ENCODE measurements at regions not wholly inside any gene's neighbourhood (a gene's known extent, or its start where the extent isn't known, plus 50 kb on each side); places are given as distances from the start of the nearest gene placed in this dataset.

DNA sequence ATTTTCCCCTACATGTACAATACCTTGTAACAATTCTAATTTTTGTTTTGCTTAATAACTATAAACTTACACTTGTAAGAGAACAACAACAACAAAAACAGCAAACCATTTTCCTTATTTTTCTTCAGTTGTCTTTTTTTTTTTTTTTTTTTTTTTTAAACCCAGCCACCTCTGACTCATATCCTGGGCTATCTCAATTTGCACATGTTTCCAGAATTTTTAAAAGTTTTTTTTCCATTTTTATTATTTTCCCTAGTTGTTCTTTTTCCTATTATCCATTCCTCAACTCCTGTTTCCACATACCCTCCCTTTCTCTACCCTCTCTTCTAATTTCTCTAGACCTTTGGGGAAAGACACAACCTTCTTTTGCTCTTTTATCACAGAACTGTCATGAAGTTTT, 112.5 kb downstream of the EFEMP1 start:
- H3K9me3 Mint-ChIP-seq (ENCODE audit: low read depth, unreplicated experiment) = peaks cover 5% of the 10 kb centered on the region
- DNase-seq = no peak
- CTCF ChIA-PET = interaction anchor here (0.9 kb wide), 1 partner anchor 150 kb away, joined by 3 read pairs; no protein-coding TSS in a partner anchor
- H3K4me1 Mint-ChIP-seq (ENCODE audit: low read depth, unreplicated experiment) = no peaks in the 10 kb centered on the region
- no peaks in the 10 kb centered on the region for H3K36me3 Mint-ChIP-seq (ENCODE audit: insufficient read depth, unreplicated experiment)
- no peaks in the 10 kb centered on the region for H3K27me3 Mint-ChIP-seq (ENCODE audit: unreplicated experiment)
- BruUV-seq (replicated peaks) = no TSS peak
- no peak overlapping the region for H3K4me3 Mint-ChIP-seq (ENCODE audit: low read depth, unreplicated experiment)
- TF ChIP-seq, protein P1, sequence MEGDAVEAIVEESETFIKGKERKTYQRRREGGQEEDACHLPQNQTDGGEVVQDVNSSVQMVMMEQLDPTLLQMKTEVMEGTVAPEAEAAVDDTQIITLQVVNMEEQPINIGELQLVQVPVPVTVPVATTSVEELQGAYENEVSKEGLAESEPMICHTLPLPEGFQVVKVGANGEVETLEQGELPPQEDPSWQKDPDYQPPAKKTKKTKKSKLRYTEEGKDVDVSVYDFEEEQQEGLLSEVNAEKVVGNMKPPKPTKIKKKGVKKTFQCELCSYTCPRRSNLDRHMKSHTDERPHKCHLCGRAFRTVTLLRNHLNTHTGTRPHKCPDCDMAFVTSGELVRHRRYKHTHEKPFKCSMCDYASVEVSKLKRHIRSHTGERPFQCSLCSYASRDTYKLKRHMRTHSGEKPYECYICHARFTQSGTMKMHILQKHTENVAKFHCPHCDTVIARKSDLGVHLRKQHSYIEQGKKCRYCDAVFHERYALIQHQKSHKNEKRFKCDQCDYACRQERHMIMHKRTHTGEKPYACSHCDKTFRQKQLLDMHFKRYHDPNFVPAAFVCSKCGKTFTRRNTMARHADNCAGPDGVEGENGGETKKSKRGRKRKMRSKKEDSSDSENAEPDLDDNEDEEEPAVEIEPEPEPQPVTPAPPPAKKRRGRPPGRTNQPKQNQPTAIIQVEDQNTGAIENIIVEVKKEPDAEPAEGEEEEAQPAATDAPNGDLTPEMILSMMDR (IDR thresholded peaks at IDR 0.05; ENCODE audit: unreplicated experiment) = no peak
- intact Hi-C loops (cut with micrococcal nuclease; ENCODE audit: unreplicated experiment) = no loop called here
- H3K27ac Mint-ChIP-seq (ENCODE audit: unreplicated experiment) = no peak overlapping the region

DNA sequence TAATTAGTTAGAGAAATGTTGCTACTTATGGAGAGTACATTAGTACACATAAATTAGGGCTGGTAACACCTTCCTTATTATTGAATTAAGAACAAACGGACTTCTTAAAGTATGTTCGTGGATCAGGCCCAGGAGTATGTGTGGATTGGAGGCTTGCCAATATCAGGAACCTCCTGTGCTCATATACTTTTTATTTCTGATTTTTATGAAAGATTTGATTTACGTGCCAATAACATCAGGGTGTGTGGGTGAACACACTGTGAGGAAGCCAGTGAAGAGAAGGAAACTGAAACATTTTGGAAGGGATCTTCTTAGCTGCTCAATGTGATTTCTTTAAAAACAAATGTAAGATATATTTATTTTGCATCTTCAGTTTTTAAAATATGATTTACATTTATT, 113.0 kb downstream of the EFEMP1 start:
- TF ChIP-seq, protein P1 (IDR thresholded peaks at IDR 0.05; ENCODE audit: unreplicated experiment) = no peak
- H3K36me3 Mint-ChIP-seq (ENCODE audit: insufficient read depth, unreplicated experiment) = no peaks in the 10 kb centered on the region
- H3K4me1 Mint-ChIP-seq (ENCODE audit: low read depth, unreplicated experiment) = no peaks in the 10 kb centered on the region
- H3K4me3 Mint-ChIP-seq (ENCODE audit: low read depth, unreplicated experiment) = no peak overlapping the region
- H3K27ac Mint-ChIP-seq (ENCODE audit: unreplicated experiment) = no peak overlapping the region
- BruUV-seq (replicated peaks) = no TSS peak
- no peak for DNase-seq
- H3K27me3 Mint-ChIP-seq (ENCODE audit: unreplicated experiment) = no peaks in the 10 kb centered on the region
- intact Hi-C loops (cut with micrococcal nuclease; ENCODE audit: unreplicated experiment) = no loop called here
- CTCF ChIA-PET = no interaction called here
- H3K9me3 Mint-ChIP-seq (ENCODE audit: low read depth, unreplicated experiment) = peaks cover 5% of the 10 kb centered on the region

DNA sequence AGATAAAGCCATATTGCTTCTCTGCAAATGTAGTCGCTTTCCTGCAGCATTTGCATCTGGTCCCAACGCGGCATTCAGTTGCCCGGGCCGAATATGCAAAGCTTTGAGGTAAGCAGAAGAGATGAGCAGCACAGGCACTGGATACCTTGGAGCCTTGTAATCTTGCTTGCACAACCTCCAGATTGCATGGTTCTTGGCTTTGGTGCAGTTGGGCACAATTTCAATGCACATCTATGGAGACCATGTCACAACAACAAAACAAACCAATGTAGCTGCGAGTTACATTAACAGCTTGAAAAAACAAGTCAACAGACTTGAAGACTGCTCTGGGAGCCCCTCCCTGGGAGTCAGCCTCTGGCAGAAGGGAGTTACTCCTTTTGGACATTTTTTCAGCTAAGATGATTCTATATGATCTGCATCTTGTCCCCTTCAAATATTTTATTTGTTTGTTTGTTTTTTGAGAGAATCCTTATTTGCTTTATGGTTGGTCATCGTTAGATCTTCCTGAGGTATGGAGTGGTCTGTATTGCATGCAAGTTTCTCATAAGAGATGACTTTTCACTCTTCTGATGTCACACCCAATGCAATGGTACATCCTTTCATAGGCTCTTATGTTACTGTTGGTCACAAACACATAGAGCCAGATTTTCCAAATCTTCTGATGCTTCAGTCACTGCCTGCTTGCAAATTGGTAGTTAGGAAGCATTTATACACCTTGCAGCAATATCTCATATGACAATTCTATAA, 113.5 kb downstream of the EFEMP1 start:
- no peak overlapping the region for H3K27ac Mint-ChIP-seq (ENCODE audit: unreplicated experiment)
- no peak for DNase-seq

DNA sequence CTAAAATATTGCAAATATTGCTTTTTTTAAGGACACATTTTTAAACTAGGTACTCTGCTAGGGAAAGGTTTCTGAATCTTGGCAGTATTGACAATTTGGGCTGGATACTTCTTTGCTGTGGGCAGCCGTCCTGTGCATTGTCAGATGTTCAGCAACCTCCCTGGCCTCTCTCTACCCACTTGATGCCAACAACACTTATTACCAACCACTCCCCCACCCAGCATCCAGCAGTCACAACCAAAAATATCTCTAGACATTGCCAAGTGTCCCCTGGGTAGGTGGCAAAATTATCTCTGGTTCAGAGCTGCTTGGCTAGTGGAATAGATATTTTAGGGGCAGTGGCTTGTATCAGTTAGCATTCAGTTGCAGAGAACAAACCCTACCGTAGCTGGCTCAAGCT, 114.3 kb upstream of the PNPT1 start:
- intact Hi-C loops (cut with micrococcal nuclease; ENCODE audit: unreplicated experiment) = no loop called here
- H3K27ac Mint-ChIP-seq (ENCODE audit: unreplicated experiment) = no peak overlapping the region
- peaks cover 3% of the 10 kb centered on the region for H3K9me3 Mint-ChIP-seq (ENCODE audit: low read depth, unreplicated experiment)
- no TSS peak for BruUV-seq (replicated peaks)
- TF ChIP-seq, protein P1 (IDR thresholded peaks at IDR 0.05; ENCODE audit: unreplicated experiment) = no peak
- H3K4me3 Mint-ChIP-seq (ENCODE audit: low read depth, unreplicated experiment) = no peak overlapping the region
- no peaks in the 10 kb centered on the region for H3K27me3 Mint-ChIP-seq (ENCODE audit: unreplicated experiment)
- no peaks in the 10 kb centered on the region for H3K4me1 Mint-ChIP-seq (ENCODE audit: low read depth, unreplicated experiment)
- DNase-seq = no peak
- no peaks in the 10 kb centered on the region for H3K36me3 Mint-ChIP-seq (ENCODE audit: insufficient read depth, unreplicated experiment)
- CTCF ChIA-PET = interaction anchor here (1.1 kb wide), 1 partner anchor 36 kb away, joined by 4 read pairs; no protein-coding TSS in a partner anchor

More for the DNA sequence above, 113.5 kb downstream of the EFEMP1 start:
- no peaks in the 10 kb centered on the region for H3K27me3 Mint-ChIP-seq (ENCODE audit: unreplicated experiment)
- no peaks in the 10 kb centered on the region for H3K36me3 Mint-ChIP-seq (ENCODE audit: insufficient read depth, unreplicated experiment)
- no peak overlapping the region for H3K4me3 Mint-ChIP-seq (ENCODE audit: low read depth, unreplicated experiment)
- H3K4me1 Mint-ChIP-seq (ENCODE audit: low read depth, unreplicated experiment) = no peaks in the 10 kb centered on the region
- BruUV-seq (replicated peaks) = no TSS peak
- CTCF ChIA-PET = no interaction called here
- peaks cover 4% of the 10 kb centered on the region for H3K9me3 Mint-ChIP-seq (ENCODE audit: low read depth, unreplicated experiment)
- intact Hi-C loops (cut with micrococcal nuclease; ENCODE audit: unreplicated experiment) = no loop called here
- TF ChIP-seq, protein P1 (IDR thresholded peaks at IDR 0.05; ENCODE audit: unreplicated experiment) = no peak

Measured in Calu3 (cell line).